HG03439 (cell line): ENCODE measurements at regions not wholly inside any gene's neighbourhood (a gene's known extent, or its start where the extent isn't known, plus 50 kb on each side); places are given as distances from the start of the nearest gene placed in this dataset.
A peak's percentile ranks its signal among the peaks of the same experiment; 100 is the strongest.
"Not testable (repeated sequence)": the region's sequence is repeated elsewhere in the genome, so short reads cannot be mapped to it uniquely, and the experiment has no call there.

Source experiments
- ATAC-seq: cut with Tn5 transposase; IDR thresholded peaks from one replicate; pipeline ENCODE4 v1.9.1; 2021; ENCODE audit warnings: mild to moderate bottlenecking, moderate library complexity; ENCODE audit not compliant: unreplicated experiment

GRCh38 chr11:37948258-37948657, 1350.2 kb upstream of the RAG2 start:
- ATAC-seq, result no peak

GRCh38 chr11:37947821-37948220, 1349.8 kb upstream of the RAG2 start:
- ATAC-seq, result no peak

GRCh38 chr11:37946155-37946766, 1348.2 kb upstream of the RAG2 start:
- peak; percentile 56 for ATAC-seq

- ATAC-seq, result no peak
These were observed 1344.0 kb upstream of the RAG2 start for GRCh38 chr11:37942081-37942480.

GRCh38 chr11:37929100-37929653, 1331.1 kb upstream of the RAG2 start:
- ATAC-seq, result no peak

- no peak for ATAC-seq
These were observed 1328.7 kb upstream of the RAG2 start for GRCh38 chr11:37926772-37927171.

DNA sequence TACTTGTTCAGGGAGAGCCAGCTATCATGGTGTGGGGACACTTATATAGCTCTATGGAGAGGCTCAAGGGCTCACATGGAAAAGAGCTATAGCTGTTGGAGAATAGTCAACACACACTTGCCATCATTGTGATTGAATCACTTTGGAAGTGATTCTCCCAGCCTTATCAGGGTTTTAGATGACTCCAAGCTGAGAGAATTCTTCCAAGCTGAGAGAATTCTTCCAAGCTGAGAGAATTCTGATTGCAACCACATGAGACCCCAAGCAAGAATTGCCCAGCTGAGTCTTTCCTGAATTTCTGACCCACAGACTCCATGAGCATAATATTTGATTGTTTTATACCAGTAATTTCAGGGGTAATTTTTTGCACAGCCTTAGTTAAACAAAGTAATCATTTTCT, 1318.3 kb upstream of the RAG2 start:
- ATAC-seq, result no peak

GRCh38 chr11:37914859-37915258, 1316.8 kb upstream of the RAG2 start:
- ATAC-seq, result no peak

- no peak for ATAC-seq
These were observed 1310.1 kb upstream of the RAG2 start for GRCh38 chr11:37908219-37908548.

DNA sequence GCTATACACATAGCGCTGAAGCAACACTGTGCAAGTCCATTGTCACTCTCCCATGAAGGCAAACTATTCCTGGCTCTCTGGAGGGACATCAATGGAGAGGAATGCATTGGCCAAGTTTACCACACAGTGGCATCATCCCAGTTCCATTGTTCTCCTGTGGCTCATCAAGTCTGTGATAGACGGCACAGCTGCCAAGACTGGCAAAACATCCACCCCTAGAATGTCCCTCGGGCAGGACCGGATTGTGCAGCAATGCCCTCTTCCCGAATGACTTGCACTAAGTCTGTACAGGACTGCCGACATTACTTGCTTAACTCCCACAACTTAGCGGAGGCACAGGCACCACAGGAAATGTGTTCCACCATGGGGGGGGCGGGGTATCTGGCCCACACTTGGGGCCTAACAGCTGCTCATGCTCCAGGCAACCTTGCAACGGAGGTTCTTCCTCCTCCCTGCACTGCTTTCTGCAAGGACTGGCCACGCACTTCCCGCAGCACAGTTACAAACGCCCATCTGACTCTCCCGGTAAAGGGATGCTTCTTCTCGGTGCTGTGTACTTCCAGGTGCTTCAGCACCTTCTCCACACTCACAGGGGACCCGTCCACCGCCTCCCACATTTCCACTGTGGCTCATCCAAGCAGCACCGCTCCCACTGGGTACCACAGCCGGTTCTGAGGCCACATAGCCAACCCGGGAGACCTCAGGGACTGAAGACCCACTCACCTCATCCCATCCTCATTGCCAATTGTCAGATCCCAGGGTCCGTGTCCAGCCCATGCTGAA, 1309.6 kb upstream of the RAG2 start:
- ATAC-seq, result no peak

GRCh38 chr11:37905707-37906417, 1307.8 kb upstream of the RAG2 start:
- no peak for ATAC-seq

- ATAC-seq, result no peak
These were observed 1298.0 kb upstream of the RAG2 start for GRCh38 chr11:37896016-37896415.

- ATAC-seq, result no peak
These were observed 1283.7 kb upstream of the RAG2 start for GRCh38 chr11:37881741-37882140.

- ATAC-seq, result no peak
These were observed 1263.6 kb upstream of the RAG2 start for GRCh38 chr11:37861671-37862070.

DNA sequence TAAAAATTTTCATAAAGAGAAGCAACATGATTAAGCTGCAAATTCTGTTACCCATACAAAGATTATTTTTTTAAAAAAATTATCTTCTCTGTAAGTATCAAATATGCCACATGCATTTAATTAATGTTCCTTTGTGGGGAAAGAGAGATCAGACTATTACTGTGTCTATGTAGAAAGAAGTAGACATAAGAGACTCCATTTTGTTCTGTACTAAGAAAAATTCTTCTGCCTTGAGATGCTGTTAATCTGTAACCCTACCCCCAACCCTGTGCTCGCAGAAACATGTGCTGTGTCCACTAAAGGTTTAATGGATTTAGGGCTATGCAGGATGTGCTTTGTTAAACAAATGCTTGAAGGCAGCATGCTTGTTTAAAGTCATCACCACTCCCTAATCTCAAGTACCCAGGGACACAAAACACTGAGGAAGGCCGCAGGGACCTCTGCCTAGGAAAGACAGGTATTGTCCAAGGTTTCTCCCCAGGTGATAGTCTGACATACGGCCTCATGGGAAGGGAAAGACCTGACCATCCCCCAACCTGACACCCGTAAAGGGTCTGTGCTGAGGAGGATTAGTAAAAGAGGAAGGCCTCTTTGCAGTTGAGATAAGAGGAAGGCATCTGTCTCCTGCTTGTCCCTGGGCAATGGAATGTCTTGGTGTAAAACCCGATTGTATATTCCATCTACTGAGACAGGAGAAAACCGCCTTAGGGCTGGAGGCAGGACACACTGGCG, 1260.9 kb upstream of the RAG2 start:
- ATAC-seq, result not testable (repeated sequence)

- ATAC-seq, result no peak
These were observed 1260.4 kb upstream of the RAG2 start for GRCh38 chr11:37858398-37858797.

- no peak for ATAC-seq
These were observed 1259.7 kb upstream of the RAG2 start for GRCh38 chr11:37857726-37858125.

- no peak for ATAC-seq
These were observed 1251.7 kb upstream of the RAG2 start for GRCh38 chr11:37849706-37850105.

DNA sequence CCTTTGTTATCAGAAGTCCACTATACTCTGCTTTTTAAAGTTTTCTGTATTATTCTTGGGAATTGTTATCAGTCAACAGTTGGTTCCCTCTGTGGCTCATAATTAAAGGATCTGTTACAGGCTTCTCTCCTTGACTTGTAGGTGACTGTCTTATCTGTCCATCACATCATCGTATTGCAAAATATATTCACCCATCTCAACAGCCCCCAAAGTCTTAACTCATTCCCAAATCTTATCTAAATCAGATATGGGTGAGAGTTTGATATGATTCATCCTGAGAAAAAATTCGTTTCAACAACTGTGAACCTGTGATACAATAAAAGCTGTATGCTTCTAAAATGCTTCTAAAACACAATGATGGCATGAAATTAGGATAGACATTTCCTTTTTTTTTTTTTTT, 1245.6 kb upstream of the RAG2 start:
- ATAC-seq, result no peak

DNA sequence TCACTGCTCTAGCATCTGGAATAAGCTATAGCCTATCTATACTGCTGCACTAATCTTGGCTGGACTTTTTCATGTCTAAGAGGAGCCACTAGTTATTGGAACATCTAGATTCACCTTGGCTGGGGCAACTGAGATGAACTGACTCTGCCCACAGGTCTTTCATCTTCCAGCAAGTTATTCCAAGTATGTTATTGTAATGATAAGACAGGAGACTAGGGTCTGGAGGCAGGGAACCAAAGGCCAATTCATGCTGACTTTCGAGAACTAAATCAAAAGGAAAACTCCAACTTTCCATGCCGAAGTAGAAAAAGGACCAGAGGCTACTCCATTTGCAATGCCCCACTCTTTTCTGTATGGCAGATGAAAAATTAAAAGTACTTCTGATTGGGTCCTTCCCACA, 1243.0 kb upstream of the RAG2 start:
- no peak for ATAC-seq

GRCh38 chr11:37840345-37840744, 1242.3 kb upstream of the RAG2 start:
- ATAC-seq, result not testable (repeated sequence)
